Uterus (tissue), 2 donors: ENCODE measurements at regions not wholly inside any gene's neighbourhood (a gene's known extent, or its start where the extent isn't known, plus 50 kb on each side); places are given as distances from the start of the nearest gene placed in this dataset.

Experiments used
- POLR2A ChIP-seq, 2 donors: fragments of 450-650 bp; IDR thresholded peaks; one replicate each; pipeline ENCODE4 v1.6.1; 2016; ENCODE audit warnings: antibody characterized with exemption in 2 of 2, mild to moderate bottlenecking in 1 of 2, moderate library complexity in 1 of 2
- TF ChIP-seq, protein P1 (sequence below), 4 experiments: fragments of 200-600 bp in 2 of 4; fragments of 450-650 bp in 2 of 4; sonication (generic) in 2 of 4; IDR thresholded peaks; one replicate each; pipeline ENCODE4 v1.5.1; 2016 to 2019; ENCODE audit warnings: antibody characterized with exemption in 4 of 4, mild to moderate bottlenecking in 2 of 4, moderate library complexity in 1 of 4

DNA sequence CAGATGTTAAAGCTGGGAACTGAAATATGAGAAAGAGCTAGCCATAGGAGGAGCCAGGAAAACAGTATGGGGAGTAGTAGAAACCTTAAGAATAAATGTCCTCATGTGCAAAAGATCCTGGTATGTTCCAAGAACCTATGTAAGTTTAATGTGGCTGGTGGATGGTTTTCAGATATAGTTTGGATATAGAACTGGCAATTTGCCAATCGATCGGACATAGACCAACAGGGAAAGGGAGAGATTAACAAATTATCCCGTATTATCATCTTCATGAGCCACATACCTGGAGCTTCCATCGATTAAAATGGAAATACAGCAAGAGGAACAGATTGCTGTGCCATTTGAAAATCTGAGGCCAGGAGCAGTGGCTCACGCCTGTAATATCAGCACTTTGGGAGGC is 388.7 kb downstream of the PRELID2 start:
- TF ChIP-seq, protein P1, sequence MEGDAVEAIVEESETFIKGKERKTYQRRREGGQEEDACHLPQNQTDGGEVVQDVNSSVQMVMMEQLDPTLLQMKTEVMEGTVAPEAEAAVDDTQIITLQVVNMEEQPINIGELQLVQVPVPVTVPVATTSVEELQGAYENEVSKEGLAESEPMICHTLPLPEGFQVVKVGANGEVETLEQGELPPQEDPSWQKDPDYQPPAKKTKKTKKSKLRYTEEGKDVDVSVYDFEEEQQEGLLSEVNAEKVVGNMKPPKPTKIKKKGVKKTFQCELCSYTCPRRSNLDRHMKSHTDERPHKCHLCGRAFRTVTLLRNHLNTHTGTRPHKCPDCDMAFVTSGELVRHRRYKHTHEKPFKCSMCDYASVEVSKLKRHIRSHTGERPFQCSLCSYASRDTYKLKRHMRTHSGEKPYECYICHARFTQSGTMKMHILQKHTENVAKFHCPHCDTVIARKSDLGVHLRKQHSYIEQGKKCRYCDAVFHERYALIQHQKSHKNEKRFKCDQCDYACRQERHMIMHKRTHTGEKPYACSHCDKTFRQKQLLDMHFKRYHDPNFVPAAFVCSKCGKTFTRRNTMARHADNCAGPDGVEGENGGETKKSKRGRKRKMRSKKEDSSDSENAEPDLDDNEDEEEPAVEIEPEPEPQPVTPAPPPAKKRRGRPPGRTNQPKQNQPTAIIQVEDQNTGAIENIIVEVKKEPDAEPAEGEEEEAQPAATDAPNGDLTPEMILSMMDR (IDR thresholded peaks at IDR 0.05), result no peak
- TF ChIP-seq POLR2A (IDR thresholded peaks at IDR 0.05), result no peak
